SK-N-SH treated with all-trans-retinoic acid at 6 μM for 48 hours (cell line): ENCODE measurements at regions not wholly inside any gene's neighbourhood (a gene's known extent, or its start where the extent isn't known, plus 50 kb on each side); places are given as distances from the start of the nearest gene placed in this dataset.

ENCODE experiments used
- ATAC-seq: fragments of 200-7000 bp; cut with Tn5 transposase; 3 replicates; pipeline ENCODE4 v1.9.1; 2020; ENCODE audit warnings: mild to moderate bottlenecking, moderate library complexity
- BACH2 ChIP-seq: fragments of 250-450 bp; sonication (Bioruptor Pico); IDR thresholded peaks from 2 replicates; pipeline ENCODE4 v1.9.0; 2021; ENCODE audit warnings: mild to moderate bottlenecking, borderline replicate concordance
- CSDC2 ChIP-seq: fragments of 250-450 bp; sonication (Bioruptor Pico); IDR thresholded peaks from 2 replicates; pipeline ENCODE4 v1.5.0; 2020; ENCODE audit warnings: mild to moderate bottlenecking, moderate library complexity
- GLIS3 ChIP-seq: fragments of 250-450 bp; sonication (Bioruptor Pico); IDR thresholded peaks from 2 replicates; pipeline ENCODE4 v1.5.0; 2020; ENCODE audit warnings: mild to moderate bottlenecking, moderate library complexity
- ISL1 ChIP-seq: fragments of 250-450 bp; sonication (Bioruptor Pico); IDR thresholded peaks from 2 replicates; pipeline ENCODE4 v2.1.2; 2022; ENCODE audit warnings: mild to moderate bottlenecking, moderate library complexity
- OSR1 ChIP-seq: fragments of 250-450 bp; sonication (Bioruptor Pico); IDR thresholded peaks from 2 replicates; pipeline ENCODE4 v1.8.0; 2022; ENCODE audit warnings: moderate library complexity, mild to moderate bottlenecking, inconsistent platforms
- TOX ChIP-seq: fragments of 250-450 bp; sonication (Bioruptor Pico); IDR thresholded peaks from 2 replicates; pipeline ENCODE4 v1.8.0; 2021; ENCODE audit warnings: mild to moderate bottlenecking, moderate library complexity, borderline replicate concordance
- ZC3H10 ChIP-seq: fragments of 250-450 bp; sonication (Bioruptor Pico); IDR thresholded peaks from 2 replicates; pipeline ENCODE4 v1.5.1; 2021; ENCODE audit warnings: mild to moderate bottlenecking, moderate library complexity
- ZFP3 ChIP-seq: fragments of 250-450 bp; sonication (Bioruptor Pico); IDR thresholded peaks from 2 replicates; pipeline ENCODE4 v1.5.0; 2020; ENCODE audit warnings: mild to moderate bottlenecking, moderate library complexity
- ZFP30 ChIP-seq: fragments of 450-650 bp; formaldehyde crosslinking; IDR thresholded peaks from 2 replicates; pipeline ENCODE4 v1.5.0; 2022; ENCODE audit warnings: mild to moderate bottlenecking, moderate library complexity
- ZNF565 ChIP-seq: fragments of 450-650 bp; formaldehyde crosslinking; conservative IDR thresholded peaks from 2 replicates; pipeline ENCODE4 v1.5.0; 2020; ENCODE audit warnings: low read depth, mild to moderate bottlenecking, moderate library complexity
- ZNF70 ChIP-seq: fragments of 450-650 bp; formaldehyde crosslinking; IDR thresholded peaks from 2 replicates; pipeline ENCODE4 v1.5.0; 2020; ENCODE audit warnings: mild to moderate bottlenecking, moderate library complexity
- TF ChIP-seq, protein P1 (sequence below): fragments of 250-450 bp; sonication (Bioruptor Pico); IDR thresholded peaks from 2 replicates; pipeline ENCODE4 v1.5.1; 2020; ENCODE audit warnings: low read depth, mild to moderate bottlenecking, moderate library complexity
- TF ChIP-seq, protein P2 (sequence below): fragments of 250-450 bp; sonication (Bioruptor Pico); IDR thresholded peaks from 2 replicates; pipeline ENCODE4 v1.5.0; 2020; ENCODE audit warnings: mild to moderate bottlenecking, moderate library complexity
- TF ChIP-seq, protein P3 (sequence below): fragments of 250-450 bp; sonication (Bioruptor Pico); IDR thresholded peaks from 2 replicates; pipeline ENCODE4 v1.5.1; 2021; ENCODE audit warnings: mild to moderate bottlenecking, moderate library complexity
- TF ChIP-seq, protein P4 (sequence below): fragments of 250-450 bp; sonication (Bioruptor Pico); IDR thresholded peaks from 2 replicates; pipeline ENCODE4 v1.8.0; 2020; ENCODE audit warnings: mild to moderate bottlenecking, moderate library complexity, borderline replicate concordance
- TF ChIP-seq, protein P5 (sequence below): fragments of 250-450 bp; sonication (Bioruptor Pico); IDR thresholded peaks from 2 replicates; pipeline ENCODE4 v1.8.0; 2021; ENCODE audit warnings: low read depth, mild to moderate bottlenecking, moderate library complexity, borderline replicate concordance

DNA sequence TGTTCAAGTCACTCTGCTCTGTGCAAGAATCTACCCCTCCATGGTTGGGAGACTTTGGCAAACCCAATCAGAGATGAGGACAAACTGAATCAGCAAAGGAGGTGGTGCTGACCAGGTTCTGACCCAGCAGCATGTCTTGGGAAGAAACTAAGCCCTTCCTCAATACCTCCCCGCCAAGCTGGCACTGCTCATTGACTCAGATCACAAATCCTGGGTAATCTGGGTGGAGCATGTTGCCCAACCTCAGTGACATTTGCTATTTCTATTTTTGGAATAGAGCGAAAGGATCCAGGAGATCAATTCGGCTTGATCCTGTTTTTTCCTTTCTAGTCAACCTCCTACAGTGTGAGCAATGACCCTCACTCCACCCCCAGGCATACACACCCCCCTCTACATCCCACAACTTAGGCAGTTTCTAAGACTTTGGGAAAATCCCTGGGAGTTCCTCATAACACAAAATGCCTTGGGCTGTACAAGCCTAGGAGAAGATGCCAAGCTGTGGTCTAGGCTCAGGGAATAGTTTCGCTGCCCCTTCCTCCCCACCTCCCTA lies 166.8 kb upstream of the KCNJ6 start (continued):
- TF ChIP-seq, protein P1, sequence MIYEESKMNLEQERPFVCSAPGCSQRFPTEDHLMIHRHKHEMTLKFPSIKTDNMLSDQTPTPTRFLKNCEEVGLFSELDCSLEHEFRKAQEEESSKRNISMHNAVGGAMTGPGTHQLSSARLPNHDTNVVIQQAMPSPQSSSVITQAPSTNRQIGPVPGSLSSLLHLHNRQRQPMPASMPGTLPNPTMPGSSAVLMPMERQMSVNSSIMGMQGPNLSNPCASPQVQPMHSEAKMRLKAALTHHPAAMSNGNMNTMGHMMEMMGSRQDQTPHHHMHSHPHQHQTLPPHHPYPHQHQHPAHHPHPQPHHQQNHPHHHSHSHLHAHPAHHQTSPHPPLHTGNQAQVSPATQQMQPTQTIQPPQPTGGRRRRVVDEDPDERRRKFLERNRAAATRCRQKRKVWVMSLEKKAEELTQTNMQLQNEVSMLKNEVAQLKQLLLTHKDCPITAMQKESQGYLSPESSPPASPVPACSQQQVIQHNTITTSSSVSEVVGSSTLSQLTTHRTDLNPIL (CRISPR knock-in tag) = no peak
- TF ChIP-seq, protein P2, sequence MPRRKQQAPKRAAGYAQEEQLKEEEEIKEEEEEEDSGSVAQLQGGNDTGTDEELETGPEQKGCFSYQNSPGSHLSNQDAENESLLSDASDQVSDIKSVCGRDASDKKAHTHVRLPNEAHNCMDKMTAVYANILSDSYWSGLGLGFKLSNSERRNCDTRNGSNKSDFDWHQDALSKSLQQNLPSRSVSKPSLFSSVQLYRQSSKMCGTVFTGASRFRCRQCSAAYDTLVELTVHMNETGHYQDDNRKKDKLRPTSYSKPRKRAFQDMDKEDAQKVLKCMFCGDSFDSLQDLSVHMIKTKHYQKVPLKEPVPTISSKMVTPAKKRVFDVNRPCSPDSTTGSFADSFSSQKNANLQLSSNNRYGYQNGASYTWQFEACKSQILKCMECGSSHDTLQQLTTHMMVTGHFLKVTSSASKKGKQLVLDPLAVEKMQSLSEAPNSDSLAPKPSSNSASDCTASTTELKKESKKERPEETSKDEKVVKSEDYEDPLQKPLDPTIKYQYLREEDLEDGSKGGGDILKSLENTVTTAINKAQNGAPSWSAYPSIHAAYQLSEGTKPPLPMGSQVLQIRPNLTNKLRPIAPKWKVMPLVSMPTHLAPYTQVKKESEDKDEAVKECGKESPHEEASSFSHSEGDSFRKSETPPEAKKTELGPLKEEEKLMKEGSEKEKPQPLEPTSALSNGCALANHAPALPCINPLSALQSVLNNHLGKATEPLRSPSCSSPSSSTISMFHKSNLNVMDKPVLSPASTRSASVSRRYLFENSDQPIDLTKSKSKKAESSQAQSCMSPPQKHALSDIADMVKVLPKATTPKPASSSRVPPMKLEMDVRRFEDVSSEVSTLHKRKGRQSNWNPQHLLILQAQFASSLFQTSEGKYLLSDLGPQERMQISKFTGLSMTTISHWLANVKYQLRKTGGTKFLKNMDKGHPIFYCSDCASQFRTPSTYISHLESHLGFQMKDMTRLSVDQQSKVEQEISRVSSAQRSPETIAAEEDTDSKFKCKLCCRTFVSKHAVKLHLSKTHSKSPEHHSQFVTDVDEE = no peak
- no peak for TF ChIP-seq ZC3H10 (CRISPR knock-in tag)
- TF ChIP-seq ZNF70 = no peak

DNA sequence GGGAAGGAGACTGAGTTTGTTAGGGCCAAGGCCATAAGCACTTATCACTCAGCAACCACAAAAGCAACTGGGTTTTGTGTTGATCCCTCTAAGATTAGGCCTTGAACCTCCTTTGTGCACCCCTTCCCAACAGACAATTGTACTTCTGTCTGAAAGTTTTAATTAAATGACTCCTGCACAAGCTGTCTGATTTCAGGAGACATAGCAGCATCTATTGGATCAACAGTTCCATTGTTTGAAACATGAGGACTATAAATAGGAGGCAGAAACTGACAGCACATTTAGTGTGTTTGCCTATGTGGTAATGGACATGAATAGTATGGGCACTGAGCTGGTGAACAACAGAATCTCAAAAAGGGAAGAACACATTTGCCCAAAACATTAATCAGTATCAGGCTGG lies 167.3 kb upstream of the KCNJ6 start:
- ATAC-seq = no peak

More for the DNA sequence above, 167.3 kb upstream of the KCNJ6 start:
- no peak for TF ChIP-seq ZNF565 (CRISPR knock-in tag)
- TF ChIP-seq BACH2 (CRISPR knock-in tag) = no peak
- TF ChIP-seq GLIS3 (CRISPR knock-in tag) = no peak
- TF ChIP-seq, protein P3, sequence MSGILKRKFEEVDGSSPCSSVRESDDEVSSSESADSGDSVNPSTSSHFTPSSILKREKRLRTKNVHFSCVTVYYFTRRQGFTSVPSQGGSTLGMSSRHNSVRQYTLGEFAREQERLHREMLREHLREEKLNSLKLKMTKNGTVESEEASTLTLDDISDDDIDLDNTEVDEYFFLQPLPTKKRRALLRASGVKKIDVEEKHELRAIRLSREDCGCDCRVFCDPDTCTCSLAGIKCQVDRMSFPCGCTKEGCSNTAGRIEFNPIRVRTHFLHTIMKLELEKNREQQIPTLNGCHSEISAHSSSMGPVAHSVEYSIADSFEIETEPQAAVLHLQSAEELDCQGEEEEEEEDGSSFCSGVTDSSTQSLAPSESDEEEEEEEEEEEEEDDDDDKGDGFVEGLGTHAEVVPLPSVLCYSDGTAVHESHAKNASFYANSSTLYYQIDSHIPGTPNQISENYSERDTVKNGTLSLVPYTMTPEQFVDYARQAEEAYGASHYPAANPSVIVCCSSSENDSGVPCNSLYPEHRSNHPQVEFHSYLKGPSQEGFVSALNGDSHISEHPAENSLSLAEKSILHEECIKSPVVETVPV (CRISPR knock-in tag) = no peak
- TF ChIP-seq TOX = no peak
- no peak for TF ChIP-seq OSR1 (CRISPR knock-in tag)
- TF ChIP-seq, protein P4, sequence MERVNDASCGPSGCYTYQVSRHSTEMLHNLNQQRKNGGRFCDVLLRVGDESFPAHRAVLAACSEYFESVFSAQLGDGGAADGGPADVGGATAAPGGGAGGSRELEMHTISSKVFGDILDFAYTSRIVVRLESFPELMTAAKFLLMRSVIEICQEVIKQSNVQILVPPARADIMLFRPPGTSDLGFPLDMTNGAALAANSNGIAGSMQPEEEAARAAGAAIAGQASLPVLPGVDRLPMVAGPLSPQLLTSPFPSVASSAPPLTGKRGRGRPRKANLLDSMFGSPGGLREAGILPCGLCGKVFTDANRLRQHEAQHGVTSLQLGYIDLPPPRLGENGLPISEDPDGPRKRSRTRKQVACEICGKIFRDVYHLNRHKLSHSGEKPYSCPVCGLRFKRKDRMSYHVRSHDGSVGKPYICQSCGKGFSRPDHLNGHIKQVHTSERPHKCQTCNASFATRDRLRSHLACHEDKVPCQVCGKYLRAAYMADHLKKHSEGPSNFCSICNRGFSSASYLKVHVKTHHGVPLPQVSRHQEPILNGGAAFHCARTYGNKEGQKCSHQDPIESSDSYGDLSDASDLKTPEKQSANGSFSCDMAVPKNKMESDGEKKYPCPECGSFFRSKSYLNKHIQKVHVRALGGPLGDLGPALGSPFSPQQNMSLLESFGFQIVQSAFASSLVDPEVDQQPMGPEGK (CRISPR knock-in tag) = no peak
- no peak for TF ChIP-seq CSDC2 (CRISPR knock-in tag)
- TF ChIP-seq, protein P2 = no peak
- TF ChIP-seq, protein P5, sequence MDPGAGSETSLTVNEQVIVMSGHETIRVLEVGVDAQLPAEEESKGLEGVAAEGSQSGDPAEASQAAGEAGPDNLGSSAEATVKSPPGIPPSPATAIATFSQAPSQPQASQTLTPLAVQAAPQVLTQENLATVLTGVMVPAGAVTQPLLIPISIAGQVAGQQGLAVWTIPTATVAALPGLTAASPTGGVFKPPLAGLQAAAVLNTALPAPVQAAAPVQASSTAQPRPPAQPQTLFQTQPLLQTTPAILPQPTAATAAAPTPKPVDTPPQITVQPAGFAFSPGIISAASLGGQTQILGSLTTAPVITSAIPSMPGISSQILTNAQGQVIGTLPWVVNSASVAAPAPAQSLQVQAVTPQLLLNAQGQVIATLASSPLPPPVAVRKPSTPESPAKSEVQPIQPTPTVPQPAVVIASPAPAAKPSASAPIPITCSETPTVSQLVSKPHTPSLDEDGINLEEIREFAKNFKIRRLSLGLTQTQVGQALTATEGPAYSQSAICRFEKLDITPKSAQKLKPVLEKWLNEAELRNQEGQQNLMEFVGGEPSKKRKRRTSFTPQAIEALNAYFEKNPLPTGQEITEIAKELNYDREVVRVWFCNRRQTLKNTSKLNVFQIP (CRISPR knock-in tag) = no peak
- no peak for TF ChIP-seq ZFP30 (CRISPR knock-in tag)
- TF ChIP-seq, protein P1 (CRISPR knock-in tag) = no peak
- TF ChIP-seq ISL1 = no peak
- no peak for TF ChIP-seq ZFP3 (CRISPR knock-in tag)
